ENCODE measurements at regions not wholly inside any gene's neighbourhood (a gene's known extent, or its start where the extent isn't known, plus 50 kb on each side); places are given as distances from the start of the nearest gene placed in this dataset.
"Not testable (repeated sequence)": the region's sequence is repeated elsewhere in the genome, so short reads cannot be mapped to it uniquely, and the experiment has no call there.

DNA sequence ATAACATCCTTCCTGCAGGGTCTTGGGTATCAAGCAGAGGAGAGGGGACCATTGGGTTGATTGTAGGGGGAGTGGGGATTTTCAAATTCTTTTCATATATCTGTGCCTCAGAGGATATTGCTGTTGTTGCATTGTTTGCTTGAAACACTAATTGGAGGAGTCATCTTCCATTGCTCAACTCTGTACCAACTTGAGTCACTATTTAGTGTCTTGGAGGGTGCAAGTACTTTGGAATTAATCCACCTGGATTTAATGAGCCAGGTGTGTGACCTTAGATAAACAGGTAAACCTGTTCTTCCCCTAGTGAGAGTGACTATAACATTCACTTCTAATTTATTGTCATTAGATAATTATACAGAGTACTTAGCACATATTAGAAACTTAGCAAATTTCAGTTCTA lies 151.3 kb upstream of the CNTNAP4 start:
- H3K9ac ChIP-seq (ENCODE audit: low read depth in 1 of 3, low read length in 3 of 3) = no peak overlapping the region

GRCh38 chr16:76138056-76138455 lies 139.1 kb upstream of the CNTNAP4 start:
- not testable (repeated sequence) for H3K4me1 ChIP-seq (ENCODE audit: control insufficient read depth in 3 of 3, insufficient read depth in 3 of 3, low read length in 3 of 3); H3K9ac ChIP-seq (ENCODE audit: low read depth in 1 of 3, low read length in 3 of 3); H3K27me3 ChIP-seq (ENCODE audit: control insufficient read depth in 3 of 3, insufficient read depth in 3 of 3, low read length in 3 of 3); H3K9me3 ChIP-seq (ENCODE audit: control insufficient read depth in 3 of 3, low read length in 3 of 3); H3K36me3 ChIP-seq (ENCODE audit: control insufficient read depth in 3 of 3, insufficient read depth in 3 of 3, low read length in 3 of 3); H3K27ac ChIP-seq (ENCODE audit: low read depth, low read length); H3K4me3 ChIP-seq (ENCODE audit: low read length in 3 of 3)

More for the DNA sequence above, 151.3 kb upstream of the CNTNAP4 start:
- no peaks in the 10 kb centered on the region for H3K36me3 ChIP-seq (ENCODE audit: control insufficient read depth in 3 of 3, insufficient read depth in 3 of 3, low read length in 3 of 3)
- H3K4me3 ChIP-seq (ENCODE audit: low read length in 3 of 3) = no peak overlapping the region
- no peaks in the 10 kb centered on the region for H3K9me3 ChIP-seq (ENCODE audit: control insufficient read depth in 3 of 3, low read length in 3 of 3)
- no peak overlapping the region for H3K27ac ChIP-seq (ENCODE audit: low read depth, low read length)
- H3K27me3 ChIP-seq (ENCODE audit: control insufficient read depth in 3 of 3, insufficient read depth in 3 of 3, low read length in 3 of 3) = no peaks in the 10 kb centered on the region
- H3K4me1 ChIP-seq (ENCODE audit: control insufficient read depth in 3 of 3, insufficient read depth in 3 of 3, low read length in 3 of 3) = no peaks in the 10 kb centered on the region

DNA sequence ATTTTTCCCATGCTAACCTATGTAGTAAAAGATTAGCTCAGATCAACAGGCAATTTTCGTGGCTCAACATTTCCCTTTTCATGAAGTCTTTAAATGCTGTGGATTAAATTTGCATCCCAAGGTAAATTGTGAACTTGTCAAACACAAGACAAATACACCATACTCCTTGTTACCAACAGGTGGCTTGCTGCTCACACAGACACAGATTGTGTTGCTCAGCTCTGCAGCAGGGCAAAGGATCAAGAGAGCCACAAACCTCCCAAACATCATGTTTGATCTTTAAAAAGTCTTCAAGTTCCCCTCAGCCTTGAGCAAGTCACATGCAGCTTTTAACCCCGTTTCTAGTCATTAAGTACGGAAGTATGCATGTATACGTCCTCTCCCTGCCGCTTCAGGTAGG lies 119.6 kb upstream of the CNTNAP4 start:
- Histone ChIP-seq H3K27ac (ENCODE audit: low read depth, low read length) (no peak overlapping the region), H3K27me3 (ENCODE audit: control insufficient read depth in 3 of 3, insufficient read depth in 3 of 3, low read length in 3 of 3) (no peaks in the 10 kb centered on the region), H3K36me3 (ENCODE audit: control insufficient read depth in 3 of 3, insufficient read depth in 3 of 3, low read length in 3 of 3) (no peaks in the 10 kb centered on the region), H3K9me3 (ENCODE audit: control insufficient read depth in 3 of 3, low read length in 3 of 3) (no peaks in the 10 kb centered on the region), H3K4me3 (ENCODE audit: low read length in 3 of 3) (no peak overlapping the region), H3K4me1 (ENCODE audit: control insufficient read depth in 3 of 3, insufficient read depth in 3 of 3, low read length in 3 of 3) (no peaks in the 10 kb centered on the region), H3K9ac (ENCODE audit: low read depth in 1 of 3, low read length in 3 of 3) (no peak overlapping the region)

GRCh38 chr16:76162046-76162445 lies 115.2 kb upstream of the CNTNAP4 start:
- H3K9ac ChIP-seq (ENCODE audit: low read depth in 1 of 3, low read length in 3 of 3) = no peak overlapping the region
- H3K4me3 ChIP-seq (ENCODE audit: low read length in 3 of 3) = no peak overlapping the region
- H3K27ac ChIP-seq (ENCODE audit: low read depth, low read length) = no peak overlapping the region
- H3K4me1 ChIP-seq (ENCODE audit: control insufficient read depth in 3 of 3, insufficient read depth in 3 of 3, low read length in 3 of 3) = no peaks in the 10 kb centered on the region
- no peaks in the 10 kb centered on the region for H3K36me3 ChIP-seq (ENCODE audit: control insufficient read depth in 3 of 3, insufficient read depth in 3 of 3, low read length in 3 of 3)
- no peaks in the 10 kb centered on the region for H3K27me3 ChIP-seq (ENCODE audit: control insufficient read depth in 3 of 3, insufficient read depth in 3 of 3, low read length in 3 of 3)
- H3K9me3 ChIP-seq (ENCODE audit: control insufficient read depth in 3 of 3, low read length in 3 of 3) = no peaks in the 10 kb centered on the region

DNA sequence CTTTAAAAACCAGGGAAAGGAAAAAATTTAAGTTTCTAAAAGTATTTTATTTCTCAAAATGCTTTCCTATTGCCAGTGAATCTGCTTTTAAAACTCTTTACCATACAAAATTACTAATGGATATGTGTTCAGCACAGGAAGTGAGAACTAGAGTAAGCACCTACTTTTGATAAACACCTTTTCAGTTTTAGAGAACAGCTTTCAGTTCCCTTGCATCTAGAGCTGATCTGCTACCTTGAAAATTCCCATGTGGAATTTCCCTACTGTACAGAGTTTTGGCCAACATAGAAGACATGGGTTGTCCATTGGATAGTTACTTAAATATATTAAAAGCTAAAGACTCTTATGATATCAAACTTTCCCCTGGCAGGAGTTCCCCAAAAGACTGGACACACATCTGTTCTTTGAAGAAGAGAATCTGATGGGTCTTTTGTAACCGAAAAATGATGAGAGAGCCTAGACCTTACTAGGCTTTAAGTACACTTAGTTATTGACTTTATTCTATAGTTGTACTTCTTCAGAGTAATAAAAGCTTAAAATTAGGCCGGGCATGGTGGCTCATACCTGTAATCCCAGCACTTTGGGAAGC lies 112.1 kb upstream of the CNTNAP4 start:
- H3K4me1 ChIP-seq (ENCODE audit: control insufficient read depth in 3 of 3, insufficient read depth in 3 of 3, low read length in 3 of 3) = no peaks in the 10 kb centered on the region
- no peak overlapping the region for H3K9ac ChIP-seq (ENCODE audit: low read depth in 1 of 3, low read length in 3 of 3)
- no peak overlapping the region for H3K4me3 ChIP-seq (ENCODE audit: low read length in 3 of 3)
- H3K36me3 ChIP-seq (ENCODE audit: control insufficient read depth in 3 of 3, insufficient read depth in 3 of 3, low read length in 3 of 3) = no peaks in the 10 kb centered on the region
- peaks cover 0 to 3% (median 0%) of the 10 kb centered on the region in 3 donors for H3K9me3 ChIP-seq (ENCODE audit: control insufficient read depth in 3 of 3, low read length in 3 of 3)
- H3K27ac ChIP-seq (ENCODE audit: low read depth, low read length) = no peak overlapping the region
- no peaks in the 10 kb centered on the region for H3K27me3 ChIP-seq (ENCODE audit: control insufficient read depth in 3 of 3, insufficient read depth in 3 of 3, low read length in 3 of 3)

GRCh38 chr16:76175718-76176117 lies 101.5 kb upstream of the CNTNAP4 start:
- no peak overlapping the region for H3K4me3 ChIP-seq (ENCODE audit: low read length in 3 of 3)
- H3K27ac ChIP-seq (ENCODE audit: low read depth, low read length) = no peak overlapping the region
- no peaks in the 10 kb centered on the region for H3K4me1 ChIP-seq (ENCODE audit: control insufficient read depth in 3 of 3, insufficient read depth in 3 of 3, low read length in 3 of 3)
- H3K9ac ChIP-seq (ENCODE audit: low read depth in 1 of 3, low read length in 3 of 3) = no peak overlapping the region
- no peaks in the 10 kb centered on the region for H3K27me3 ChIP-seq (ENCODE audit: control insufficient read depth in 3 of 3, insufficient read depth in 3 of 3, low read length in 3 of 3)
- no peaks in the 10 kb centered on the region for H3K9me3 ChIP-seq (ENCODE audit: control insufficient read depth in 3 of 3, low read length in 3 of 3)
- no peaks in the 10 kb centered on the region for H3K36me3 ChIP-seq (ENCODE audit: control insufficient read depth in 3 of 3, insufficient read depth in 3 of 3, low read length in 3 of 3)

DNA sequence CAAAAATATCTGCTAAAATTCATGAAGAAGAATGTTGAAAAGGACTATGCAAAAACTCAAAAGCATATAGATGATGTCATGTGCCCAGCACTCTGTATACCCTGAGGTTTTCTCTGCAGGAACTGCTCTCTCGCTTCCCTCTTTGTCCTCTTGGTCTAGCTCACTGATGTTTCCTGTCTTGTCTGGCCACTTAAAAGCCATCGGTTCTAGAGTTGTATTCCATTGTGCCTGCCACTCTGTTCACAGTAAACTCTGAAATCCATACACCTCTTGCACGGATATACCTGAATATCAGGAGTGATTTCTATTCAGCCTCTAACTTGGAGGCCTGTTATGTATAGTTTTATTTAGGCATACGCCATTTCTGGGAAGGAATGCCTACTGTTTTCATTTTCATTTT lies 101.0 kb upstream of the CNTNAP4 start:
- no peak overlapping the region for H3K4me3 ChIP-seq (ENCODE audit: low read length in 3 of 3)
- H3K9ac ChIP-seq (ENCODE audit: low read depth in 1 of 3, low read length in 3 of 3) = no peak overlapping the region
- no peaks in the 10 kb centered on the region for H3K4me1 ChIP-seq (ENCODE audit: control insufficient read depth in 3 of 3, insufficient read depth in 3 of 3, low read length in 3 of 3)
- no peak overlapping the region for H3K27ac ChIP-seq (ENCODE audit: low read depth, low read length)
- H3K27me3 ChIP-seq (ENCODE audit: control insufficient read depth in 3 of 3, insufficient read depth in 3 of 3, low read length in 3 of 3) = no peaks in the 10 kb centered on the region
- no peaks in the 10 kb centered on the region for H3K9me3 ChIP-seq (ENCODE audit: control insufficient read depth in 3 of 3, low read length in 3 of 3)
- no peaks in the 10 kb centered on the region for H3K36me3 ChIP-seq (ENCODE audit: control insufficient read depth in 3 of 3, insufficient read depth in 3 of 3, low read length in 3 of 3)

GRCh38 chr16:76176616-76177015 lies 100.6 kb upstream of the CNTNAP4 start:
- no peak overlapping the region for H3K4me3 ChIP-seq (ENCODE audit: low read length in 3 of 3)
- H3K27me3 ChIP-seq (ENCODE audit: control insufficient read depth in 3 of 3, insufficient read depth in 3 of 3, low read length in 3 of 3) = no peaks in the 10 kb centered on the region
- H3K9ac ChIP-seq (ENCODE audit: low read depth in 1 of 3, low read length in 3 of 3) = no peak overlapping the region

DNA sequence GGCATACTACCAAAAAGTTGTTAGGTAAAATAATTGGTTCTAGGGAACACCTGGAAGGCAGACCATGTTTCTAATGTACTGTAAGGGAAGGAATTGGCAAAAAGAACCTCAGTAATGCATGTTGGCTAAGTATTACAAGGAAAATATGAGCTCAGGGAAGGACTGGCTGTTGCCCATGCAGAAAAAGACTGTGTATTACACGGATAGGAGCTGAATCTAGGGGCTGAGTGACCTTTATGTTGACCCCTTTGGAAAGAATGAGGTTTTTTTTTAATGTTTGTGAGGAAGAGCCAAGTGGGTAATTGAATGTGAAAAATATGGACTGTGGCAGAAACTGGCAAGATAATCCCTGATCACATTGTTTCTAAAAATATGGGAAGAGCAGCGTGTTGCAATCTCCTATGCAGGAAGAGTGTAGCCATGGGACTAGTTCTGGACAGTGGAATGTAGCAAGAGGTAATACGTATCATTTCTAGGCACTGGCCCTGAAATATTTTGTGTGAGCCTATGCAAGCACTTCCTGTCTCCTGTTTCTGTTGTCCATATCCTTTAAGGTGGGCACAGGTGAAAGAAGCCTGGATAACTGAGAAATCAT lies 95.1 kb upstream of the CNTNAP4 start:
- peaks cover 0 to 3% (median 0%) of the 10 kb centered on the region in 3 donors for H3K9me3 ChIP-seq (ENCODE audit: control insufficient read depth in 3 of 3, low read length in 3 of 3)

More at GRCh38 chr16:76176616-76177015, 100.6 kb upstream of the CNTNAP4 start:
- H3K9me3 ChIP-seq (ENCODE audit: control insufficient read depth in 3 of 3, low read length in 3 of 3) = no peaks in the 10 kb centered on the region
- no peaks in the 10 kb centered on the region for H3K4me1 ChIP-seq (ENCODE audit: control insufficient read depth in 3 of 3, insufficient read depth in 3 of 3, low read length in 3 of 3)
- no peak overlapping the region for H3K27ac ChIP-seq (ENCODE audit: low read depth, low read length)
- H3K36me3 ChIP-seq (ENCODE audit: control insufficient read depth in 3 of 3, insufficient read depth in 3 of 3, low read length in 3 of 3) = no peaks in the 10 kb centered on the region

GRCh38 chr16:76183647-76184046 lies 93.6 kb upstream of the CNTNAP4 start:
- Histone ChIP-seq H3K4me3 (ENCODE audit: low read length in 3 of 3) (no peak overlapping the region), H3K27ac (ENCODE audit: low read depth, low read length) (no peak overlapping the region), H3K36me3 (ENCODE audit: control insufficient read depth in 3 of 3, insufficient read depth in 3 of 3, low read length in 3 of 3) (no peaks in the 10 kb centered on the region), H3K9ac (ENCODE audit: low read depth in 1 of 3, low read length in 3 of 3) (no peak overlapping the region), H3K27me3 (ENCODE audit: control insufficient read depth in 3 of 3, insufficient read depth in 3 of 3, low read length in 3 of 3) (no peaks in the 10 kb centered on the region), H3K9me3 (ENCODE audit: control insufficient read depth in 3 of 3, low read length in 3 of 3) (peaks cover 0 to 3% (median 0%) of the 10 kb centered on the region in 3 donors), H3K4me1 (ENCODE audit: control insufficient read depth in 3 of 3, insufficient read depth in 3 of 3, low read length in 3 of 3) (no peaks in the 10 kb centered on the region)

More for the DNA sequence above, 95.1 kb upstream of the CNTNAP4 start:
- H3K4me3 ChIP-seq (ENCODE audit: low read length in 3 of 3) = no peak overlapping the region
- no peaks in the 10 kb centered on the region for H3K36me3 ChIP-seq (ENCODE audit: control insufficient read depth in 3 of 3, insufficient read depth in 3 of 3, low read length in 3 of 3)
- no peak overlapping the region for H3K9ac ChIP-seq (ENCODE audit: low read depth in 1 of 3, low read length in 3 of 3)
- no peak overlapping the region for H3K27ac ChIP-seq (ENCODE audit: low read depth, low read length)
- H3K4me1 ChIP-seq (ENCODE audit: control insufficient read depth in 3 of 3, insufficient read depth in 3 of 3, low read length in 3 of 3) = no peaks in the 10 kb centered on the region
- no peaks in the 10 kb centered on the region for H3K27me3 ChIP-seq (ENCODE audit: control insufficient read depth in 3 of 3, insufficient read depth in 3 of 3, low read length in 3 of 3)

Measured in skeletal muscle tissue (tissue), 3 donors.